ENCODE measurements at regions not wholly inside any gene's neighbourhood (a gene's known extent, or its start where the extent isn't known, plus 50 kb on each side); places are given as distances from the start of the nearest gene placed in this dataset.
"Not testable (repeated sequence)": the region's sequence is repeated elsewhere in the genome, so short reads cannot be mapped to it uniquely, and the experiment has no call there.

GRCh38 chr3:65142456-65142855 is 454.7 kb upstream of the ADAMTS9 start:
- Histone ChIP-seq H3K4me3 (ENCODE audit: low read depth, low read length) (no peak overlapping the region), H3K4me1 (ENCODE audit: control insufficient read depth, insufficient read depth, low read length) (no peaks in the 10 kb centered on the region), H3K36me3 (ENCODE audit: control insufficient read depth in 2 of 2, insufficient read depth in 1 of 2, low read length in 2 of 2) (no peaks in the 10 kb centered on the region), H3K9me3 (ENCODE audit: control insufficient read depth, insufficient read depth, low read depth, low read length) (no peaks in the 10 kb centered on the region), H3K27ac (ENCODE audit: extremely low read depth, low read depth, low read length) (no peak overlapping the region)
- CTCF ChIA-PET: no interaction called here
- TF ChIP-seq ZNF184 (tag by site-specific recombination; IDR thresholded peaks at IDR 0.05): no peak
- no peak for TF ChIP-seq ZNF747 (tag by site-specific recombination; IDR thresholded peaks at IDR 0.05)
- no peak for TF ChIP-seq GLI4 (tag by site-specific recombination; IDR thresholded peaks at IDR 0.05)
- no peak for TF ChIP-seq ZSCAN30 (tag by site-specific recombination; IDR thresholded peaks at IDR 0.05)
- TF ChIP-seq, protein P1, sequence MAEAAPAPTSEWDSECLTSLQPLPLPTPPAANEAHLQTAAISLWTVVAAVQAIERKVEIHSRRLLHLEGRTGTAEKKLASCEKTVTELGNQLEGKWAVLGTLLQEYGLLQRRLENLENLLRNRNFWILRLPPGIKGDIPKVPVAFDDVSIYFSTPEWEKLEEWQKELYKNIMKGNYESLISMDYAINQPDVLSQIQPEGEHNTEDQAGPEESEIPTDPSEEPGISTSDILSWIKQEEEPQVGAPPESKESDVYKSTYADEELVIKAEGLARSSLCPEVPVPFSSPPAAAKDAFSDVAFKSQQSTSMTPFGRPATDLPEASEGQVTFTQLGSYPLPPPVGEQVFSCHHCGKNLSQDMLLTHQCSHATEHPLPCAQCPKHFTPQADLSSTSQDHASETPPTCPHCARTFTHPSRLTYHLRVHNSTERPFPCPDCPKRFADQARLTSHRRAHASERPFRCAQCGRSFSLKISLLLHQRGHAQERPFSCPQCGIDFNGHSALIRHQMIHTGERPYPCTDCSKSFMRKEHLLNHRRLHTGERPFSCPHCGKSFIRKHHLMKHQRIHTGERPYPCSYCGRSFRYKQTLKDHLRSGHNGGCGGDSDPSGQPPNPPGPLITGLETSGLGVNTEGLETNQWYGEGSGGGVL (tag by site-specific recombination; IDR thresholded peaks at IDR 0.05): no peak
- TF ChIP-seq ZNF10 (tag by site-specific recombination; IDR thresholded peaks at IDR 0.05): no peak
- no peak for TF ChIP-seq ZNF132 (tag by site-specific recombination; IDR thresholded peaks at IDR 0.05; ENCODE audit: borderline replicate concordance)
- TF ChIP-seq ZNF221 (tag by site-specific recombination; IDR thresholded peaks at IDR 0.05; ENCODE audit: borderline replicate concordance): no peak
- TF ChIP-seq ZNF776 (tag by site-specific recombination; IDR thresholded peaks at IDR 0.05; ENCODE audit: borderline replicate concordance): no peak
- no peak for TF ChIP-seq ZNF510 (tag by site-specific recombination; IDR thresholded peaks at IDR 0.05; ENCODE audit: insufficient replicate concordance)
- no peak for TF ChIP-seq ZNF426 (tag by site-specific recombination; IDR thresholded peaks at IDR 0.05)
- no peak for TF ChIP-seq KLF10 (tag by site-specific recombination; IDR thresholded peaks at IDR 0.05)
- TF ChIP-seq ZNF830 (tag by site-specific recombination; IDR thresholded peaks at IDR 0.05; ENCODE audit: low read depth): no peak
- no peak for TF ChIP-seq ZNF791 (tag by site-specific recombination; IDR thresholded peaks at IDR 0.05)
- no peak for TF ChIP-seq ZNF248 (tag by site-specific recombination; IDR thresholded peaks at IDR 0.05)
- TF ChIP-seq, protein P2, sequence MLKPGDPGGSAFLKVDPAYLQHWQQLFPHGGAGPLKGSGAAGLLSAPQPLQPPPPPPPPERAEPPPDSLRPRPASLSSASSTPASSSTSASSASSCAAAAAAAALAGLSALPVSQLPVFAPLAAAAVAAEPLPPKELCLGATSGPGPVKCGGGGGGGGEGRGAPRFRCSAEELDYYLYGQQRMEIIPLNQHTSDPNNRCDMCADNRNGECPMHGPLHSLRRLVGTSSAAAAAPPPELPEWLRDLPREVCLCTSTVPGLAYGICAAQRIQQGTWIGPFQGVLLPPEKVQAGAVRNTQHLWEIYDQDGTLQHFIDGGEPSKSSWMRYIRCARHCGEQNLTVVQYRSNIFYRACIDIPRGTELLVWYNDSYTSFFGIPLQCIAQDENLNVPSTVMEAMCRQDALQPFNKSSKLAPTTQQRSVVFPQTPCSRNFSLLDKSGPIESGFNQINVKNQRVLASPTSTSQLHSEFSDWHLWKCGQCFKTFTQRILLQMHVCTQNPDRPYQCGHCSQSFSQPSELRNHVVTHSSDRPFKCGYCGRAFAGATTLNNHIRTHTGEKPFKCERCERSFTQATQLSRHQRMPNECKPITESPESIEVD (tag by site-specific recombination; IDR thresholded peaks at IDR 0.05): no peak
- POLR2A ChIA-PET: no interaction called here

GRCh38 chr3:65138556-65138955 is 450.8 kb upstream of the ADAMTS9 start:
- no peaks in the 10 kb centered on the region for H3K4me1 ChIP-seq (ENCODE audit: control insufficient read depth, insufficient read depth, low read length)
- POLR2A ChIA-PET: no interaction called here

DNA sequence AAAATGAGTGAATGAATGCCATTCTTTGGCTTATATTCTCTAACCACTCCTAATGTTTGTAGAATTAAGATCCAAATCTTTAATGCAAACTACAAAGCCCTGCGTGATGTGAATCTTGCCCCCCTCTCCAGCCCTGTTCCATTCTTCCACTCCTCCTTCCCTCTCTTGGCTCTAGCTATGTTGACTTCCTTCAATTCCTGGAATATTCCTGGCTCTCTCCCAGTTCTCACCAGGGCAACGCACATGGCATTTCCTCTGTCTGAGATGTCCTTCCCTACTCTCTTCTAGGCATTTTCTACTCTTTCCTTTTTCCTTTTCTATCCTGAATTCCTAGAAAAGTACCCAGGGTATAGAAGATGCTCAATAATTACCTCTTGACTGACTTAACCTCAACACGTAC is 446.0 kb upstream of the ADAMTS9 start:
- H3K4me1 ChIP-seq (ENCODE audit: control insufficient read depth, insufficient read depth, low read length); H3K4me3 ChIP-seq (ENCODE audit: low read depth, low read length); H3K36me3 ChIP-seq (ENCODE audit: control insufficient read depth in 2 of 2, insufficient read depth in 1 of 2, low read length in 2 of 2); H3K27ac ChIP-seq (ENCODE audit: extremely low read depth, low read depth, low read length); H3K9me3 ChIP-seq (ENCODE audit: control insufficient read depth, insufficient read depth, low read depth, low read length); POLR2A ChIA-PET; CTCF ChIA-PET: not testable (repeated sequence)

More at GRCh38 chr3:65138556-65138955, 450.8 kb upstream of the ADAMTS9 start:
- Histone ChIP-seq H3K9me3 (ENCODE audit: control insufficient read depth, insufficient read depth, low read depth, low read length) (no peaks in the 10 kb centered on the region), H3K36me3 (ENCODE audit: control insufficient read depth in 2 of 2, insufficient read depth in 1 of 2, low read length in 2 of 2) (no peaks in the 10 kb centered on the region), H3K4me3 (ENCODE audit: low read depth, low read length) (no peak overlapping the region), H3K27ac (ENCODE audit: extremely low read depth, low read depth, low read length) (no peak overlapping the region)
- TF ChIP-seq ZNF473 (tag by site-specific recombination; IDR thresholded peaks at IDR 0.05) (no peak), ZNF248 (tag by site-specific recombination; IDR thresholded peaks at IDR 0.05) (no peak), ZNF112 (tag by site-specific recombination; IDR thresholded peaks at IDR 0.05) (no peak), ZFP3 (tag by site-specific recombination; IDR thresholded peaks at IDR 0.05; ENCODE audit: low read depth) (no peak), ZNF433 (tag by site-specific recombination; IDR thresholded peaks at IDR 0.05; ENCODE audit: low read depth) (no peak), SP2 (tag by site-specific recombination; IDR thresholded peaks at IDR 0.05) (no peak), ZNF777 (tag by site-specific recombination; IDR thresholded peaks at IDR 0.05; ENCODE audit: borderline replicate concordance) (no peak), ZNF211 (tag by site-specific recombination; IDR thresholded peaks at IDR 0.05; ENCODE audit: low read depth) (no peak), ZNF692 (tag by site-specific recombination; IDR thresholded peaks at IDR 0.05) (no peak), ZBTB21 (tag by site-specific recombination; IDR thresholded peaks at IDR 0.05) (no peak), ZNF155 (tag by site-specific recombination; IDR thresholded peaks at IDR 0.05) (no peak), ZFP37 (tag by site-specific recombination; IDR thresholded peaks at IDR 0.05) (no peak), KLF7 (tag by site-specific recombination; IDR thresholded peaks at IDR 0.05; ENCODE audit: borderline replicate concordance) (no peak)
- CTCF ChIA-PET: interaction anchor here (0.7 kb wide), 1 partner anchor 568 kb away, joined by 3 read pairs; no protein-coding TSS in a partner anchor

All from HEK293 (cell line).